Trophoblast cell (in vitro differentiated cells and primary cell): ENCODE measurements at regions not wholly inside any gene's neighbourhood (a gene's known extent, or its start where the extent isn't known, plus 50 kb on each side); places are given as distances from the start of the nearest gene placed in this dataset.

Experiments
- DNase-seq, 2 donors: peaks; one replicate each; pipeline ENCODE4 v3.0.0-alpha.2; 2016
- H2AFZ ChIP-seq: 2 replicates; pipeline ENCODE4 v1.6.1; 2013; ENCODE audit warnings: low read length, moderate library complexity, mild to moderate bottlenecking; ENCODE audit not compliant: insufficient read depth, poor library complexity
- H2AK5ac ChIP-seq: 2 replicates; pipeline ENCODE4 v1.6.1; 2013; ENCODE audit warnings: mild to moderate bottlenecking, low read length
- H2BK120ac ChIP-seq: 2 replicates; pipeline ENCODE4 v1.6.1; 2013; ENCODE audit warnings: low read length, mild to moderate bottlenecking, moderate library complexity; ENCODE audit not compliant: insufficient read depth, poor library complexity
- H2BK12ac ChIP-seq: 2 replicates; pipeline ENCODE4 v1.6.1; 2013; ENCODE audit warnings: mild to moderate bottlenecking, low read length, moderate library complexity
- H2BK5ac ChIP-seq: 2 replicates; pipeline ENCODE4 v1.6.1; 2013; ENCODE audit warnings: low read length, low read depth, moderate library complexity, mild to moderate bottlenecking; ENCODE audit not compliant: poor library complexity
- H3K14ac ChIP-seq: 2 replicates; pipeline ENCODE4 v1.6.1; 2013; ENCODE audit warnings: mild to moderate bottlenecking, low read length
- H3K18ac ChIP-seq: 2 replicates; pipeline ENCODE4 v1.6.1; 2013; ENCODE audit warnings: mild to moderate bottlenecking, low read length
- H3K23ac ChIP-seq: 2 replicates; pipeline ENCODE4 v1.6.1; 2013; ENCODE audit warnings: low read length
- H3K27ac ChIP-seq: 2 replicates; pipeline ENCODE4 v1.5.1; 2013; ENCODE audit warnings: low read depth, mild to moderate bottlenecking, inconsistent platforms, low read length, moderate library complexity
- H3K27me3 ChIP-seq: 2 replicates; pipeline ENCODE4 v1.6.1; 2013; ENCODE audit warnings: inconsistent platforms, mild to moderate bottlenecking, low read length, moderate library complexity; ENCODE audit not compliant: insufficient read depth
- H3K36me3 ChIP-seq, 2 experiments: 1 replicate in 1 of 2; 2 replicates in 1 of 2; pipeline ENCODE4 v1.6.1; 2013; ENCODE audit warnings: low read length in 2 of 2, mild to moderate bottlenecking in 2 of 2, moderate library complexity in 1 of 2; ENCODE audit not compliant: insufficient read depth in 2 of 2, control insufficient read depth in 1 of 2
- H3K4ac ChIP-seq: 2 replicates; pipeline ENCODE4 v1.6.1; 2013; ENCODE audit warnings: low read depth, mild to moderate bottlenecking, low read length, moderate library complexity
- H3K4me1 ChIP-seq, 2 experiments: 1 replicate in 1 of 2; 2 replicates in 1 of 2; pipeline ENCODE4 v1.6.1; 2013; ENCODE audit warnings: low read length in 2 of 2, mild to moderate bottlenecking in 2 of 2, moderate library complexity in 1 of 2; ENCODE audit not compliant: insufficient read depth in 2 of 2, control insufficient read depth in 1 of 2
- H3K4me2 ChIP-seq: 2 replicates; pipeline ENCODE4 v1.6.1; 2013; ENCODE audit warnings: inconsistent platforms, mild to moderate bottlenecking, low read length, moderate library complexity
- H3K4me3 ChIP-seq: 2 replicates; pipeline ENCODE4 v1.5.1; 2013; ENCODE audit warnings: mild to moderate bottlenecking, low read depth, low read length, inconsistent platforms
- H3K79me1 ChIP-seq: one replicate; pipeline ENCODE4 v1.6.1; 2013; ENCODE audit warnings: low read length
- H3K79me2 ChIP-seq: 2 replicates; pipeline ENCODE4 v1.6.1; 2013; ENCODE audit warnings: low read length, mild to moderate bottlenecking; ENCODE audit not compliant: control insufficient read depth, insufficient read depth, poor library complexity
- H3K9ac ChIP-seq: 2 replicates; pipeline ENCODE4 v1.6.1; 2013; ENCODE audit warnings: mild to moderate bottlenecking, low read length
- H3K9me3 ChIP-seq: 2 replicates; pipeline ENCODE4 v1.6.1; 2013; ENCODE audit warnings: low read depth, mild to moderate bottlenecking, control low read depth, inconsistent platforms, low read length; ENCODE audit not compliant: insufficient read depth
- H4K12ac ChIP-seq: 2 replicates; pipeline ENCODE4 v1.6.1; 2013; ENCODE audit warnings: low read depth, mild to moderate bottlenecking, low read length, moderate library complexity
- H4K8ac ChIP-seq: 2 replicates; pipeline ENCODE4 v1.6.1; 2013; ENCODE audit warnings: low read depth, mild to moderate bottlenecking, low read length, moderate library complexity
- H4K91ac ChIP-seq: one replicate; pipeline ENCODE4 v1.6.1; 2013; ENCODE audit warnings: low read depth, mild to moderate bottlenecking, low read length, moderate library complexity
- WGBS: extraction: QIAGEN DNeasy Blood & Tissue Kit; methylation state at CpG from one replicate; pipeline ENCODE4 v1.1.7; 2013; ENCODE audit warnings: missing lambda C conversion rate; ENCODE audit not compliant: insufficient read length, insufficient coverage; ENCODE audit errors: extremely low coverage; 5-methylcytosine and 5-hydroxymethylcytosine counted together

DNA sequence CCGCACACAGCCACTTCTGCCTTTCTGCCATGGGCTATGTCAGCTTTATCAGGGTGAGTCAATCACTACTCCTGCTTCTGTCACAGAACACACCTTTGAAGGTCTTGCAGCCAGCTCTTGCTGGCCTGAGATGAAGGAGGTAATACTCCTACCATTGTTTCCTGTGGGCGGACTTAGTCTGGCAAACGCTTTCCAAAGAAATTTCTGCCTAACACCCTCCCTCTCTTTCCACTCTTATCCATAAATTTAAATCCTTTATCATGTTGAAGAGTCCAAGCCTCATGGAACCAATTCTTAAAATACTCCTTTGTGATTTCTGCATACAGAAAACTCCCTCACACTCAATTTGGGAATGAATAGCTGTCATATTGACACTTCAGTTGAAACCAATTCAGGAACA, 633.1 kb upstream of the CHRM3 start:
- Histone ChIP-seq H3K27me3 (no peaks in the 10 kb centered on the region), H3K18ac (no peak overlapping the region), H3K9ac (no peak overlapping the region), H3K4me2 (no peak overlapping the region), H3K23ac (no peak overlapping the region), H4K12ac (no peak overlapping the region), H3K27ac (no peak overlapping the region), H3K9me3 (no peaks in the 10 kb centered on the region), H4K8ac (no peak overlapping the region), H3K4me3 (no peak overlapping the region), H2AFZ (no peak overlapping the region), H3K79me2 (no peaks in the 10 kb centered on the region), H2AK5ac (no peak overlapping the region), H4K91ac (no peak overlapping the region), H3K4ac (no peak overlapping the region), H3K36me3 (no peaks in the 10 kb centered on the region), H3K4me1 (no peaks in the 10 kb centered on the region), H2BK120ac (no peak overlapping the region), H2BK5ac (no peak overlapping the region), H3K14ac (no peak overlapping the region), H3K79me1 (no peaks in the 10 kb centered on the region), H2BK12ac (no peak overlapping the region)
- DNase-seq = no peak
- WGBS = no CpG with 5 or more reads among the region's 3 CpGs

DNA sequence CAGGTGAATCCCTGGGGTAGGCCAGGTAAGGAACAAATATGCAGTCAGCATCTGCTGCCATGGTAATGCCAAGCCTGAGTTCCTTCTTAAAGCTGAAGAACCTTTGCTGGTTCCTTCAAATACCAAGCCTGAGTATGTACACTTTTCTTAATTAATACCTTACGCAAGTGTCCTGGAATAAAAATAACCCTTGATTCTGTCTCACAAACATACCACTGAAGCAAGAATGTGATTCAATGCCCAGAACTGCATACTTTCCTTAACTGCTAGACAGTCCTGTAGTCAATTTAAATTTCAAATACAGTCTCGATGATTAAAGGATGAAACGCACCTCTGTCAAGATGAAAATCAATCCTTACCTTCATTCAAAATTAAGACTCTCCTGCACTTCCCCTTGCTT, 634.0 kb upstream of the CHRM3 start:
- Histone ChIP-seq H4K8ac (no peak overlapping the region), H3K4me3 (no peak overlapping the region), H3K4me1 (no peaks in the 10 kb centered on the region), H4K12ac (no peak overlapping the region), H2BK12ac (no peak overlapping the region), H3K79me1 (no peaks in the 10 kb centered on the region), H3K23ac (no peak overlapping the region), H3K14ac (no peak overlapping the region), H3K9me3 (no peaks in the 10 kb centered on the region), H3K36me3 (no peaks in the 10 kb centered on the region), H2BK120ac (no peak overlapping the region), H2AFZ (no peak overlapping the region), H3K18ac (no peak overlapping the region), H2BK5ac (no peak overlapping the region), H3K9ac (no peak overlapping the region), H3K27me3 (no peaks in the 10 kb centered on the region), H4K91ac (no peak overlapping the region), H2AK5ac (no peak overlapping the region), H3K79me2 (no peaks in the 10 kb centered on the region), H3K4me2 (no peak overlapping the region), H3K27ac (no peak overlapping the region), H3K4ac (no peak overlapping the region)
- no peak for DNase-seq
- no CpG with 5 or more reads among the region's 3 CpGs for WGBS

DNA sequence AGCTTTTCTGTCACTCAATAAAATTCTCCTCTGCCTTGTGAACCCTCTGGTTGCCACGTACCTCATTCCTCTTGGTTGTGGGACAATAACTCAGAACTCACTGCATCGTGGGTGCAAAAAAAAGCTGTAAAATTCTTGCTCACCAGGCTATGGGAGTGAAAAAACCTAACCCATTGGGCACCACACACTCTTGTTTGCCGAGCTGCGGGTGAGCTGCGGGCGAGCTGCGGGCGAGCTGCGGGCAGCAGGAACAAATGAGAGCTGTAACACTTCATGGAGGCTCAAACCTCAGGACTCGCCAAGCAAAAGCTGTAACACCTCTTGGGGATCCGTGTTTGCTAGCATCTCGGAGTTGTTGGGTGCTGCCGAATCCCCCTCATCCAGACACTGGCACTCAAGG, 641.3 kb upstream of the CHRM3 start:
- no peak overlapping the region for H3K23ac ChIP-seq

DNA sequence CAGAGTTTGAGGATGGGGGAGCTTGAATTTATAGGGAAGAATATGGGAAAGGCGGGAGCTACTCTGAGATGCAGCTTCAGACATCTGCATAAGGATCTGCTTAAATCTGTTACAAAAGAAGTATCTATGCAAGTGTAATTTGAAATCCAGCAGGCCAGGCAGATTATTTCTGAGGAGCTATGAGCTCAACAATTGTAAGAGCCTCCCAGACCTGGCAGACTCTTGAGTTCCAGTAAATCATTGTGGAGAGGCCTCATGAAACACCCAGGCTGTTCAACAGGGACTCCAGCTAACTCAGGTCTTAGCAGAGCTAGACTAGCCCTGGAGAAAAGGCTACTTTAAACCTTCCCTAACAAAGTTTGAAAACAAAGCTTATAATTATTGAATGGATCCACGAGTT, 647.5 kb upstream of the CHRM3 start:
- no peak overlapping the region for H2AK5ac ChIP-seq

More for the DNA sequence above, 641.3 kb upstream of the CHRM3 start:
- H3K9me3 ChIP-seq = peaks cover 8% of the 10 kb centered on the region
- H3K18ac ChIP-seq = no peak overlapping the region
- H2BK120ac ChIP-seq = no peak overlapping the region
- H4K12ac ChIP-seq = no peak overlapping the region
- H3K14ac ChIP-seq = no peak overlapping the region
- H4K91ac ChIP-seq = no peak overlapping the region
- no peak overlapping the region for H3K4me3 ChIP-seq
- H3K79me2 ChIP-seq = no peaks in the 10 kb centered on the region
- no peak overlapping the region for H4K8ac ChIP-seq
- no peak overlapping the region for H2BK12ac ChIP-seq
- WGBS = no CpG with 5 or more reads among the region's 13 CpGs
- no peaks in the 10 kb centered on the region for H3K36me3 ChIP-seq
- DNase-seq = no peak
- no peak overlapping the region for H2AK5ac ChIP-seq
- H3K79me1 ChIP-seq = no peaks in the 10 kb centered on the region
- H3K27ac ChIP-seq = no peak overlapping the region
- H2AFZ ChIP-seq = no peak overlapping the region
- no peak overlapping the region for H2BK5ac ChIP-seq
- no peak overlapping the region for H3K4ac ChIP-seq
- no peak overlapping the region for H3K9ac ChIP-seq
- H3K4me1 ChIP-seq = no peaks in the 10 kb centered on the region
- no peak overlapping the region for H3K4me2 ChIP-seq
- H3K27me3 ChIP-seq = no peaks in the 10 kb centered on the region

More for the DNA sequence above, 647.5 kb upstream of the CHRM3 start:
- Histone ChIP-seq H4K12ac (no peak overlapping the region), H3K4ac (no peak overlapping the region), H3K4me2 (no peak overlapping the region), H2BK5ac (no peak overlapping the region), H3K18ac (no peak overlapping the region), H3K27me3 (no peaks in the 10 kb centered on the region), H2BK120ac (no peak overlapping the region), H3K4me3 (no peak overlapping the region), H3K36me3 (no peaks in the 10 kb centered on the region), H3K9ac (no peak overlapping the region), H2AFZ (no peak overlapping the region), H2BK12ac (no peak overlapping the region), H3K27ac (no peak overlapping the region), H3K79me2 (no peaks in the 10 kb centered on the region), H3K79me1 (no peaks in the 10 kb centered on the region), H4K8ac (no peak overlapping the region), H3K23ac (no peak overlapping the region), H3K14ac (no peak overlapping the region), H3K9me3 (no peaks in the 10 kb centered on the region), H3K4me1 (no peaks in the 10 kb centered on the region), H4K91ac (no peak overlapping the region)
- DNase-seq = no peak
- WGBS = no CpG with 5 or more reads among the region's 2 CpGs
